Activated naive CD4-positive, alpha-beta T cell treated with Interleukin-2 at 50 U/mL for 16 hours (primary cell): ENCODE measurements at regions not wholly inside any gene's neighbourhood (a gene's known extent, or its start where the extent isn't known, plus 50 kb on each side); places are given as distances from the start of the nearest gene placed in this dataset.

Experiments used
- DNase-seq: peaks from one replicate; pipeline ENCODE4 v3.0.0-alpha.2; 2020

DNA sequence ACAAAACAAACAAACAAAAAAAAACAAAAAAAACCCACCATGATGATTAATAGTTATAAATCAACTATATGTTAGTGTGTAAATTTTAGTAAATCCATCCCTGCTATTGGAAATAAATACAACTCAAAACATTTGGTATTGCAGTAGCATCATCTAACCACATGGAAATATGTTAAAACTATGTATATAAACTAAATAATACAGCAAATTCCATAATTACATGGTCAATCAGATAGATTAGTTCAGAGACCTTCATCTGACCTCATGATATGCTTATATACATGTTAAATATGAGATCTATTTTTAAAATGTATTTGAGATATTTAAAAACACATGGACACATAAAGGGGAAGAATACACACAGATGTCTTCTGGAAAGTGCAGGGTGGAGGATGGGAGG lies 384.2 kb downstream of the TMX3 start:
- DNase-seq = no peak

DNA sequence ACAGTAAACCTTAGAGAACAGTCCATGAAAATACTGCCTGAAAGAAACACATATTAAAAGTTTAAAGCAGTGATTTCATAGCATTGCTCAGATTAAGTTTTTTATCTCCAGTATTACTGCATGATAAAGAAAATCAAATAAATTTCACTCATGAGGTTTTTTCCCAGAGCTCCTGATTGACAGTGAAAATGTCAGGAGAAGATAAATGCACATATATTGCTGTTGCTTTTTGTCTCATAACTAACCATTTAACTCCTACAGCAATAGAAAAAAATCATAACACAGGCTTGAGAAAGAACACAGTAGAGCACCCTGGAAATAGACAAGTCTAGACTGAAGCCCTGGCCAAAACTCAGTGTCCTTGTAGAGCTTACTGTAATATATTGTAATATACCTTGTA lies 391.0 kb downstream of the TMX3 start:
- no peak for DNase-seq

DNA sequence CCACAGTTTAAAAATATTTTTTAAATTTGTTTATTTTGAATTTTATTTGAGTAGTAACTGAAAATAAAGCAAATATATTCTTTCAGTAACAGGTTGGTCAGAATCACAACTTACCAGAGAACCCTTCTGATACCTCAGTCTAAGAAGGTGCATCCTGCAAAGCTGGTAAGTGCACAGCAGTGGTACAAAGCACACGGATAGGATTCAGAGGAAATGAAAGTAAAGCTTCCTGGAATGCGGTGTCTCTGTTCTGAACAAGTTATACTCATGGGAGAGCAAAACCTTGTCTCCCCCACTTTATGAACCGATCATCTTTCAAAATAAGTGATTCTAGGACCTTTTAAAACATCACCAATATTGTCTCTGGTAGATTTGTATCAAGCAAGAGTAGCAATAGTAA lies 398.3 kb downstream of the TMX3 start:
- no peak for DNase-seq

DNA sequence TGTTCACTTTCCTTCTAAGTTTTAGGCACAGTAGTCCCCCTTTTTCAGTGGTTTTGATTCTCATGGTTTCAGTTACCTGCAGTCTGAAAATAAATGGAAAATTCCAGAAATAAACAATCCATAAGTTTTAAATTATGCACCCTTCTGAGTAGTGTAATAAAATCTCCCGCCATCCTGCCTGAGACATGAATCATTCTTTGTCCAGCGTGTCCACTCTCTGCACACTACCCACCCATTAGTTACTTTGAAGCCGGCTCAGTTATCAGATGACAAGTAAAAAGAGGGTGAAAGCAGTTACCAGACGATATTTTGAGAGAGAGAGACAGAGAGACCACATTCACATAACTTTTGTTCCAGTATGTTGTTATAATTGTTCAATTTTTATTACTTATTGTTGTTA lies 400.5 kb downstream of the TMX3 start:
- no peak for DNase-seq

DNA sequence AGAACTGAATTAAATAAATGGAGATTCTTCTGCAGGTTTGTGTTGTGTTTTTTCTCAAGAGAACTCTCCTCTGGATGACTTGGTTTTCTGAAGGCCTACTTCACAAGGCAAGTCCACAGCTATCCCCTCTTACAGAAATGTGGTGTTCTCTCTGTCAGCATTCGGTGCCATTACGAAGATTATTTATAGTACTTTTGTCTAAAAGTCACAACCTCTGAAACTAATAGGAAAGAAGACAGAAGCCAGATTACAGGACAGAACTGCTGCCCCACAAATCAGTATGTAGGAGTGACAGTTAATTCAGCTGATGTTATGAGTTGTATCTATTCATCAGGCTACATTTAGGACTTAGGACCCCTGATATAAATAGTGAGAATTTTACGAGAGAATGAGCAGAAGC lies 413.5 kb downstream of the TMX3 start:
- DNase-seq = no peak

DNA sequence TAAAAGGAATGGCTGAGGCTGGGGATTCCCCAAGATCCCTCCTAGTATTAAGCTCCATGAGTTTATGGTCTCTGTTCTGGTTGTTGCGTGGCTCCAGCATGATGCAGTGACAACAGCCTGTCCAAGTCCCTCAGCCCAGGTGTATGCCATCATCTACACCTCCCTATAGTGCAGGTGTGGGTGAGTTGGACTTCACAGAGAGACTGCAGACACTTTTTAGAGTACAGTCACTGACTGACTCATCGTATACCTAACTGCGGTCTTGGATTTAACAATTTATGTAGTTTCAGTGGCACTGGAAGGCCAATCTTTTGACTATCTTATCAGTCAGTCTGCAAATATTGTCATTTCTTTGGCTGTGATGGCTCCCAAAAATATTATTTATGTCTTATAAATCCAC lies 415.0 kb downstream of the TMX3 start:
- DNase-seq = no peak

DNA sequence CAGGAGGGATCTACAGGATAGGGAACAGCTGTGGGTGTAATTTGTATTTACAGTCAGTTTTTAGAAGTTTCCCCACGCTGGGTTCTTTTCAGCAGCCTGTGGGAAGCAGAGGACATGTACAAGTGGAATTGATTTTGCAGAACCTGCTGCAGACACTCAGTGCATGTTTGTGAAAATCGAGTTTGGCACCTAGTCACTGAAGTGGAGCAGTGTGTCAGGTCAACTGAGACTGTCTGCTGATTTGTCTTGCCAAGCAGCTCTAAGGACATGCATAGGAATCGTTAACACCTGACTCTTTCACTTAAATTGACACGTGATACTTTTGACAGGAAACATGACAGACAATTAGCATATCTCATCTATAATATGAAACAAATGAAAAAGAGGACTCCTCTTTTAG lies 416.6 kb downstream of the TMX3 start:
- no peak for DNase-seq

DNA sequence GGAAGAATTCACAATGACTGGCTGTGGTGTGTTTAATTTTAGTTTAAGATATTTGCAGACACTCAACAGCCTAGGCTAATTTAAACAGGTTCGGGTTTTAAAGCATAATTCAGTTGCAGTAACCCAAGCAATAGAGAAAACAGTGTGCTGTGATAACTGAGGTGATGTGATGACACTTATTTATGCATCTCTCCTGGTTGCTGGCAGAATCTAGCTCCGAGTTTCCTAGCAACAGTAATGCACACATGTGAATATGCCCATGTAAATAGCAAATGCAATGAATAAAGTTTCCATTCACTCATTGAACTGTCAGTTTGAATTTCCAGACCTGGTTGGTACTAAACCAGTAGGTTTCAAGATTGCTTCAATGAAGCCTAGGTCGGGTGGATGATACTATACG lies 426.5 kb downstream of the TMX3 start:
- DNase-seq = no peak

DNA sequence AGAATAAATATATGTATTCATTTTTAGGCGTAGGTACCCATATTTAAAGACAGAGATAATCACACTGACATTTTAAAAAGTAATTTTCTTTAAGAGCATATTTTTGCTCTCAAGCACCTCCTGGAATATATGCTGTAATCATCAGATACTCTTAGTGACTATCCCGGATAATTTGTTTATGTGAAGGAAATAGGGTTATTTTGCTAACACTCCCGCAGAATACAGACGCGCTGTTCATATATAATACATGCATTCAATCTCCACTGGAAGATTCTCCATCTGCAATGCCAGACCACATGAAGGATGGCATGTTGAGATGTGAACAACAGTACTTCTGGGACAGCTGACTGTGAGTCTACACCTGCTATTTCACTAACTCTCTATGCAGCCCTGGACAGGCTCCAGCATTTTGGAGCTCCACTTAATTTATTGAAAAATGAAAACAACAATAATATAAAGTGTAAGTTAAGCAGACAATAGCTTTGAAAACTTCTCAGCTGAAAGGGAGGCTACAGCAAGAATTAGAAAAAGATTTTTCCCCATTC lies 430.6 kb downstream of the TMX3 start:
- no peak for DNase-seq

DNA sequence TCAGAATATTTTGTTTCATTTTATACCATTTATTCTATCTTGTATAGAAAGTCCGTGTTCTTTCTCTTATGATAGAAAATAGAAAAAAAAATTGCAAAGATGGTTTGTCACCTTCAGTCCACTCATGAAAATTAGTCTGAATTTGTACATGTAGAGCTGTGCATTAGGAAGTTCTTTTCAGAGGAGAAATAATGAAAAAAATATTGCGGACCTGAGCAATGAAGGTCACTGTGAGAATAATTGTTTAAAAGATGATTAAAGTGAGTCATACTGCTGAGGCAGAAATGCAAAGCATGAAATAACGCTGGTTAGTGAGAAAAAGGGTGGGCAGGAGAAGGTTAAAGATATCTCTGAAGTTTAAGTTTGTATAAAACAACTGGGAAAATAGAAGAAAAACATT lies 431.1 kb downstream of the TMX3 start:
- no peak for DNase-seq

DNA sequence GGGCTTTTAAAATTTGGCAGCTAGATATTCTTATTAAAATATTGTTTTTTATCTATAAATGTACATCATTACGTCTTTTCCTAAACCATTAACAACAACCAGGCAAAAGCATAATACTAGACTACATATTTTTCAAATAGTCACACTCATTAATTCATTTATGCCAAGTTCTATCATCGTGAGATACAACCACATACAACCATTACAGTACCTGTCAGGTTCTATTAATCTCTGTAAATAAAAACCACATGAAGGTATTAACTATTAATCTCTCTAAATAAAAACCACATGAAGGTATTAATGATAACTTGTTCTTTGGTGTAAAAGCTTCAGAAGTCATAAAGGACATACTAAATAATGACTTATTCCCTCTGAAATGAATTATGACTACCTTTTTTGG lies 432.7 kb downstream of the TMX3 start:
- DNase-seq = no peak

DNA sequence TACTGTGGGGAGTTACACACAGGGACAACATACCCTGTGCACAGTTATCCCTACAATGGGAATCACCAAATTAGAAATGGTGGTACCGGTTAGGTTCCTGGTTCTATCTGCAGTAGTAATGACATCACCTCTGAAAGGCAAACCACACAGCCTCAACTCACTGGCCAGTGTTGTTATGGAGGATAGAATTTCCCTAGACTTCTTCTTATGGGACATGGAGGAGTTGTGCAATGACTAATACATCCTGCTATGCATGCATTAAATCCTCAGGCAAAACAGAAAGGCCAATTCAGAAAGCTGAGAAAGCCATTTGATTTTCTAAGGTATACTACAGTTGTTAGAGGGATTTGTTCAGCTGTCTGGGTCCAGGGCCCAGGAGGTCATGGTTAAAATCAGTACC lies 439.3 kb downstream of the TMX3 start:
- no peak for DNase-seq

DNA sequence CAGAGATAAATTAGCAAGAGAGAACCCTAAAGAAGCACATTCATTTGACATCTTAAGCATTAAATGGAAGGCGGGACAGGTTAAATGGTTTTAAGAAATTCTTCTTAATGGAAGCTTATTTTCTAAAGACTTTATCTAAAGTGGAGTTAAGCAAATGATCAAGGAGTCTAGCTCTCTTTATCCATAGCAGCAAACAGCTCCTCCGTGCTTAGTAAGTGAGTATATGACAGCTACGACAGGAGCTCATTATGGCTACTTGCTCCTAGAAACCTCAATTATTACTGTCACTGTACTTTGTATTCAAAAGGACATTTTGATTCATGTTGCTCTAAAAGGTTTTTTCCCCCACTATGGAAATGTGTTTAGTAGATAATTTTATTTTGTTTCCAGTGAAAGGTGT lies 444.9 kb downstream of the TMX3 start:
- no peak for DNase-seq

DNA sequence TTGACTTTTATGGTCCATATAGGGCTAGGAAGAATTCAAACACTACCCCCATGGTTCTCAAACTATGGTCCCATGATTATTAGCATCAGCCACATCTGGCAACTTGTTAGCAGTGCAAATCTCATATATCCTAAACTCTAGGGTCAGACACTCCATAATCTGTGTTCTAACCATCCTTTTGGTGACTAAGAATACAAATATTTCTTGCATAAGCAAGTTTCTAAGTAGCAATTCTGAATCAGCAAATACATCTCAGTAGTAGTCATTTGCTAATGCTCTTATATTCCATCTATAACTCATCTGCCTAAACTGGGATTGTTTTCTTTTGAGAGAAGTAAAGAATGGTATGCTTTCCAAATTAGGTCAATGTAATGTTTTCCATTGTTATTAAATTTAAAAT lies 447.3 kb downstream of the TMX3 start:
- DNase-seq = no peak

DNA sequence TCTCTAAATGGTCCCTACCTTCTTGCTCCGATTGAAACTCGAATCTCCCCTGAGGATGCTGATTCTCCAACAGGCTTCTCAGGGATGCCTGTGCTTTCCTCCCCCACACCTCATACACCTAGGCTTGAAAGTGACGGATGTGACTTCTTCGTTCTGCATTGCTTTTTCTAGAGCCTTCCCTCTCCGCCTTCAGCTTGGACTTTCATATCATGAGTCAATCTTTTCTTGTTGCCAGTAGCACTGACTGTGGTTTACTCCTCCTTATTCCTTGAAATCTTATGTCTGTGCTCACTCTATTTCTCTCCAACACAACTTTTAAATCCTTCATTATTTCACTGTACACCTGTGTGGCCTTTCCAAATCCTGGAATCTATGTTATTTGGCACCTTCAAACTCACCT lies 451.4 kb downstream of the TMX3 start:
- no peak for DNase-seq

DNA sequence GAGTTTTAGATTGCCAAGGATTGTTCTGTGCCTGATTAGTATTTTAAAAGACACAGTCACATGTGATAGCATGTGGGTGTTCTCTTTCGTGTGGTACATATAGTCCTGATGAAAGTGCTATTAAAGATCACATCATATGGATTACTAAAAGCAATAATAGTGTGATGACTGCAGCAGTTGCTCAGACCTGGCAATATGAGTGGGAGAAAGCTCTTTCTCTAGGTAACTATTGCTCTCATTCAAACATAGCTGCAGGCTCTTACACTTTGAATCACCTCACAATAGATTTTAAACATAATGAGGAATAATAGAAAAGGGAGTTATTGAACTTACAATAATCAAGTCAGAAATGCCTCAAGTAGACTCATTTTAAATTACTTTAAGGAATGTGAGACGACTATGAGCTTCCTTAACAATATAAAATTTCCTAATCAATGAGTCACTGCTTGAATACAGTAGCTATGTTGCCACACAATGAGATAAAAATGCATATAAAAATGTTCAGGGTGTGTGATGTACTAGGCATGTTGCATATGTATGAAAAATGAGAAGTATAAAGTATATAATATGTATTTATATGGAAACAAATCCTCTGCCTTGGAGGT lies 452.1 kb downstream of the TMX3 start:
- DNase-seq = no peak

DNA sequence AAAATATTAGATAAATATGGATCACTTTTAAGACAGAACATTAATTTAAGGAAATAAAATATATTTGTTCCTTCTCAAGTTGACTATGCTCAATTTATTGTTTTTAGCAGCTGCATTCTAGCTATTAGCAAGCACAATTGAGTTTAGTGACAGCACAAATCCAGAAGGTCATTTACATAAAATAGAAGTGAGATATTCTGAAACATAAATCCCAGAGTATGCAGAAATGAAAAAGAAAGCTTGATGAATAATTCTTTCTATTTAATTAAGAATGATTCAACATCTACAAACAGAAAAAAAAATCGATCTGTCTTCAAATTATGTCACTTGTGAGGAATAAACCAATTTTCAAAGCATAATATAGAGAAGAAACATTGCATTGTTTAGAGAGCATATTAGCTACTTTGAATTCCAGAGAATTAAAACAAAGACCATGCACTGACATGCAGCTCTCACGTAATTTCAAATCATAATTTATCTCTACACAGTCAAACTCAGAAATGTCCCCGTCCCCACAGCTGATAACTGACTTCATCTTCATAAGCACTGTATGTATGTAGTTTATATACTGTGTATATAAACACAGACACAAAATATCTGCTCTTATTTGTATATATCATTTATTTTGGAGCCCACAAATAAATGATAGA lies 458.4 kb downstream of the TMX3 start:
- no peak for DNase-seq

DNA sequence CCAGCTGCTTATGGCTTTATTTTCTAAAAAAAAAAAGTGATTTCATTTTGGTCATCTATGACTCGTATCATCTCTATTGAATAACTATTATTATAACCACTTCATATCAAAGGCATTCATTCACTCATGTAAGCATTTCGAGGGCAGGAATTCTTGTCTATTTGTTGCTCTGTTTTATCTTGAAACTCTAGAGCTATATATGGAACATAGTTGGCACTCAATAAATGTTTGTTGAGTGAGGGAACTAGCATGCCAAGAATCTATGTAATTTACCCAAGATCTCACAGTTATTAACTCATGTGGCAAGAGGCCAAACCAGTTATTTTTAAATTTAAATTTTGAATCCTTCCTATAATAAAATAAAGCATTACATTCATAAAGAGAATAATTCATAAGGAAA lies 470.1 kb downstream of the TMX3 start:
- no peak for DNase-seq

DNA sequence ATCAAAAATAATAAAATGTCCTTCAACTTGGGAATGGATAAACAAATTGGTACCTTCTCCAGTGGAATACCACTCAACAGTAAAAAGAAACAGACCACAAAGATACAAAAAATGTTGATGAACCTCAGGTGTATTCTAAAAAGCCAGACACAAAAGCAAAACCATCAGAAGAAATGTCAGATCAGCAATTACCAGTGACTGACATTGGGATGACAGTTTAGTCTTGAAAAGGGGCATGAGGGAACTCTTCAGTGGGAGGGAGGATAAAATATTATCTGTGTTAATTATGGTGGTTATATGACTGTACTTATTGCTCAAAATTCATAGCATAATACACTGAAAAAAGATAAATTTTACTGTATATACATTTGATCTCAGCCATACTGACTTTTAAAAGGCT lies 473.0 kb downstream of the TMX3 start:
- DNase-seq = no peak

DNA sequence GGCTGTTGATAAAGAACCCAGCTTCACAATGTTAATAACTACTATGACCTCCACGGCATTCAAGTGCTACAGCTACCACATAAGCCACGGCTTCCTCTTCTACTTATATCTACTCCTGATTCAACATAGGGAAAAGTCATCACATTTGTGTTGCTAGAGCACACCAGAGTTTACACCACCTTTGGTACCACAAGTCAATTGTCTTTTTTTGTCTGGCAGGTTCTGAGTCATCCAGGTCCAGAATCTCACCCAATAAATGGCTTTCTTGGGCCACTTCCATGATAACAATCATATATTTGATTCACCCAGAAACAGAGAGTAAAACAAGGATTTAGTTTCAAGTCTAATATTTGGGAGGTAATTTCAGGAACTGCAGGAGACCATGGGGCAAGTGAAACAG lies 480.2 kb downstream of the TMX3 start:
- no peak for DNase-seq

DNA sequence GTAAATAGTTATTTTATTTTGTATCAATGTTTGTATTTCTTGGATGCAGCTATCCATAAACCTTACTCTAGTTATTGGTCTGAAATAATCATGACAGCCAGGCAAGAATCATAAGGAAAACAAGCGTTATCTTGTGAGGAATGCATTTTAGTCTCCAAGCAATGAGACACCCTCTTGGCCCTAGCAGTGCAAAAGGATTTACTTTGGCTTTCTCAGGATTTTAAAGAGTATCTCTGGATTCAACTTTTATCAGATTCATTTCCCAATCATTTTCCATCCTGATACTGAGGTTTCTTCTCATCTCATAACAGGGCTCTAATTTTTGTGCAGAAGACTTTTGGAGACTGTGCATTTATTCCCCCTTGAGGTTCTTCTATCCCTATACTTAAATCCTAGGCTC lies 480.8 kb downstream of the TMX3 start:
- no peak for DNase-seq

DNA sequence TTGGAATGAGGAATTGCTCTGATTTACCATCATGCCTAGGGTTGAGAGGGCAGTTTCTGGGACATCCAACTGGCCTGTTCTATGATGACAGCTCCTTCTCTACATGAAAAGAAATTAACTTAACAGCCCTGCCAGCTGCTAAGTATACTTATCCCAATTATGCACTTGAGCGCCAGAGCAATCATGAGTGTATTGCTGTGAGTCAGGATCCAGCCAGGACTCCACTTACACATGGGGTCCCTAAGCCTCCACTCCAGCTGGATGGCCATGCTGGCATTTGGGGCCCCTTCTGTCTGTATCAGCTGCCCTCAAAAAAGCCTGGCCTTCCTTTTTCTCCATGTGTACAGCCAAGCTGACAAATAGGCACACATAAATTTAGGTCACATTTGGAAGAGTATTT lies 481.9 kb downstream of the TMX3 start:
- DNase-seq = no peak

DNA sequence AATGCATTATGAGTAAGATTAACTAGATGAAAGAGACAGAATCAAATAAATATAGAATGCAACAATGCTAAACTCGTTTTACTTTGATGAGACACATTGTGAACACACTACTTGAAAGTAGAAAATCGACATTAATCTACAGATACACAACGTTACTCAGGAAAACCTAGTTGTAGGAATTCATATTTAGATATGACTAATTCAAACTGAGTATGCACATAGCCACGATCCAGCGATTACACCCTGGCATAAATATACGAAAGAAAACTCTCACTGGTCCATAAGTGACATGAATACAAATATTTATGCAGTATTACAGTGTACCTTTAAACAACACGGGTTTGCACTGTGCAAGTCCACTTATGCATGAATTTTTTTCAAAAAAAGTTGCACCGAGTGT lies 485.6 kb downstream of the TMX3 start:
- DNase-seq = no peak

DNA sequence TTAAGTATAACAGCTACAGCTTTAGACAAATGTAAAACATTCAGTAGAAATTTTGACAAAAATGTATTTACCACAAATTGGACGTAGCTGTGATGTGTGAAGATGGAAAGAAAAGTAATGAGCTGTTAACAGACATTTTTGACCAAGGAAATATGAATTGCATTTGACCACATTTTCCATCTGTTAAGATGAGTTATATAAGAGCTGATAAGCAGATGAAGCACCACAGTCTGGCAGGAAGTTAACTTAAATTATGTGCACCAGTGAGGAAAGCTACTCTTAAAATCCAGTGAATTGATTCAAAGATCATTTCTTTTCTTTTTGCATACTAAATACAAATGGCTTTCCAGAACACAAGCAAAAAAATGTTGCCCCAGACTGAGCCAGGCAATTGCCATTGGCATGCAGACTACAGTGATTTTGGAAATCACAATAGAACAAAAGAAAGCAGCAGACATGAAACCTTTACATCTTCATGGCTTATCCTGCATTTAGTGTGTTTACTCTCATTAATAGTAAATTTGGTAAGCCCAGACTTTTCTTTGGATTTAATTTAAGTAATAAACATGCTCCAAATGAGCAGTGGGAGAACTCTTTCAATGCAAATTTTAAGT lies 493.7 kb downstream of the TMX3 start:
- no peak for DNase-seq

DNA sequence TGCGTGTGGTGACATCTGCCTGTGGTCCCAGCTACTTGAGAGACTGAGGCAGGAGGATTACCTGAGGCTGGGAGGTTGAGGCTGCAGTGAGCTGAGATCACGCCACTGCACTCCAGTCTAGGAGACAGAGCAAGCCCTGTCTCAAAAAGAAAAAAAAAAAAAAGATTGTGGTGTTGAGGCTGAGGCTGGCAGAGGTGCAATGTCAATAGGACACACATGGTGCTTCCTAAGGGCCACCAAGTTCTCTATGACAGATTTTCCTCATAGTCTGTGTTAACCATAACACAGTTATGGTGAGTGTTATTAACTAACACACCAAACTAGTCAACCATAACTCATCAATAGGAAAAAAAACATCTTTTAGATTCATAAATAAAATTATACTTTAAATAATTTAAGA lies 494.4 kb downstream of the TMX3 start:
- no peak for DNase-seq
